ENCODE measurements at regions not wholly inside any gene's neighbourhood (a gene's known extent, or its start where the extent isn't known, plus 50 kb on each side); places are given as distances from the start of the nearest gene placed in this dataset.

DNA sequence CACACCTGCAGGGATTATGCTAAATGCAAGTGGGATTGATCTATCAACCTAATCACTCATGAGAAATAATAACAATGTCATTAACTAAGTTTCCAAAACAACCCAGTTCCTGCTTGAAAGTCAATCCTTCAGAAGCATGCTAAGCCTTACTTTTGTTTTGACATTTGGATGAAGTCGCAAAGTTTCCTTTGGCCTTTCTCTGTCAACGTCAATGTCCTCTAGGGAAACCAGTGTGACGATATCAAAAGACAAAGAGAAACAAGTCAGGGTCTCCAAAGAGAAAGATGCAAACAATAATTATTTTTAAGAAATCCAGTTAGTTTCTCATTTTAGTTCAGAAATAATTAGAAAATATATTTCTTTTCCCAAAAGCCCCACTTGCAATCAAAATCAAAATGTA is 86.7 kb upstream of the SRD5A3 start:
- TF ChIP-seq, protein P1, sequence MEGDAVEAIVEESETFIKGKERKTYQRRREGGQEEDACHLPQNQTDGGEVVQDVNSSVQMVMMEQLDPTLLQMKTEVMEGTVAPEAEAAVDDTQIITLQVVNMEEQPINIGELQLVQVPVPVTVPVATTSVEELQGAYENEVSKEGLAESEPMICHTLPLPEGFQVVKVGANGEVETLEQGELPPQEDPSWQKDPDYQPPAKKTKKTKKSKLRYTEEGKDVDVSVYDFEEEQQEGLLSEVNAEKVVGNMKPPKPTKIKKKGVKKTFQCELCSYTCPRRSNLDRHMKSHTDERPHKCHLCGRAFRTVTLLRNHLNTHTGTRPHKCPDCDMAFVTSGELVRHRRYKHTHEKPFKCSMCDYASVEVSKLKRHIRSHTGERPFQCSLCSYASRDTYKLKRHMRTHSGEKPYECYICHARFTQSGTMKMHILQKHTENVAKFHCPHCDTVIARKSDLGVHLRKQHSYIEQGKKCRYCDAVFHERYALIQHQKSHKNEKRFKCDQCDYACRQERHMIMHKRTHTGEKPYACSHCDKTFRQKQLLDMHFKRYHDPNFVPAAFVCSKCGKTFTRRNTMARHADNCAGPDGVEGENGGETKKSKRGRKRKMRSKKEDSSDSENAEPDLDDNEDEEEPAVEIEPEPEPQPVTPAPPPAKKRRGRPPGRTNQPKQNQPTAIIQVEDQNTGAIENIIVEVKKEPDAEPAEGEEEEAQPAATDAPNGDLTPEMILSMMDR (IDR thresholded peaks at IDR 0.05; ENCODE audit: insufficient read depth, missing control alignments), result no peak
- FAIRE-seq, result no peak
- DNase-seq (ENCODE audit: insufficient read length, low spot score), result no peak

DNA sequence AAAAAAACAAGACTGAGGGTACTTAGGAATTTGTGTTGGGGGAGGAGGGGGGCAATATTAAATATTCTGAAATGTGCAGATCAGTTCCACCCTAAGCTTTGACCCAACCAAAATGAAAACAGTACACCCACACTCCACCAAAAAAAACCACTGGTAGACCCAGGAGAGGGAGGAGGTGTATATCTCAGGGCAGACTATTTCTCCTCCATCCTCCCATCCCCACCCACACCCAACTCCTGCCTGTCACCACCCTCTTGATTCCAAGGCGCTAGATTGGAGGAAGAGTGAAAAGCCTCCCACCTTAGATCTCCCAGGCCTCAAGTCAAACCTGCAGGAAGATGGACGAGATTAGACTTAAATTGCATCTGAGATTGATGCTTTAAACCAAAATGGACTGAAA is 76.6 kb upstream of the SRD5A3 start:
- TF ChIP-seq, protein P1 (IDR thresholded peaks at IDR 0.05; ENCODE audit: insufficient read depth, missing control alignments), result no peak
- no peak for DNase-seq (ENCODE audit: insufficient read length, low spot score)
- no peak for FAIRE-seq

DNA sequence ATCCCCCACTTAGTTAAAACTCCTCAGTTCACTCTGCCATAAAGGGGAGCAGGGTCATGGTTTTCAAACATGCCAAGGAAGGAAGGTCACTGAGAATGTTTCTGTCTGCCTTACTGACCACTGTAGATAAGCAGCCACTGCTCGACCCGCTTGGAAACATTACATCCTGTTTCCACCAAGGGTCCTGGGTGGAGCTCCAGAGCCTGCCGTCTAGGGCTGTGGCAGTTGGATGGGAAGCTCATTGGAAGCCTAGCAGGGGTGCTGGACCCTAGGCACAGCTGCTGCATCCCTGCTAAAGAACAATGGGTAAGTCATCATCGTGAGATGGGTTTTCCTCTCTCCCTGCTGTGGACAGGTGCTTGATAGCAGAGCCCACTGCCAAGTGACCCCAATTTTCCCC is 76.0 kb upstream of the SRD5A3 start:
- FAIRE-seq, result no peak
- TF ChIP-seq, protein P1 (IDR thresholded peaks at IDR 0.05; ENCODE audit: insufficient read depth, missing control alignments), result no peak
- DNase-seq (ENCODE audit: insufficient read length, low spot score), result no peak

DNA sequence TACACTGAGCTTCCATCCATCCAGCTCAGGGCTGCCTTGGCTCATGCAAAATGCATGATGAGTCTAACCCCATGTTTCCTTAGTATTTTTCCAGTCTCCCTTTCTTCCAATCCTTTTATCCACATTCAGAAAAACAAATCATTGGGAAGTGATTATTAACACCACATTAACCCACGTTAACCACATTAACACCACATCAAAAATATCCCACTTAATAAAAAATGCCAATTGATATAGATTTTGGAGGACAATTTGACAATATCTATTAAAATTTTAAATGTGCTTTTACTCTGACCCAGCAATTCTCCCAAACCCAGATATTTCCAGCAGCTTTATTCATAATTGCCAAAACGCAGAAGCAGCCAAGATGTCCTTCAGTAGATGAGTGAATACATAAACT is 75.6 kb upstream of the SRD5A3 start:
- FAIRE-seq (no peak), DNase-seq (ENCODE audit: insufficient read length, low spot score) (no peak)
- TF ChIP-seq, protein P1 (IDR thresholded peaks at IDR 0.05; ENCODE audit: insufficient read depth, missing control alignments), result no peak

DNA sequence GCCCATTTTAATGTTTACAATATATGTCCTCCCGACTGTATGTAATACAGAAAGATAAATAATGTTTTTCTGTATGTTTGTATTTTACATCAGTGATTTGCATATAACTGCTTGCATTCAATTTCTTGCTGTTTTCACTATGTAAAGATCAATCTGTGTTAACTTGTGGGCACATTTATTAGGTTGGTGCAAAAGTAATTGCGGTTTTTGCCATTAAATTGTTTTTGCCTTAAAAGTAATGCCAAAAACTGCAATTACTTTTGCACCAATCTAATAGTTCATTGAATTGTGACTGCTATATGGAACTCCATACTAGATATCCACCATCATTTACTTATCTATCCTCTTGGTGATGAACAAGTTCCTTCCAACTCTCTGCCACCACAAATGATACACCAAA is 73.9 kb upstream of the SRD5A3 start:
- no peak for FAIRE-seq
- DNase-seq (ENCODE audit: insufficient read length, low spot score), result no peak
- TF ChIP-seq, protein P1 (IDR thresholded peaks at IDR 0.05; ENCODE audit: insufficient read depth, missing control alignments), result no peak

DNA sequence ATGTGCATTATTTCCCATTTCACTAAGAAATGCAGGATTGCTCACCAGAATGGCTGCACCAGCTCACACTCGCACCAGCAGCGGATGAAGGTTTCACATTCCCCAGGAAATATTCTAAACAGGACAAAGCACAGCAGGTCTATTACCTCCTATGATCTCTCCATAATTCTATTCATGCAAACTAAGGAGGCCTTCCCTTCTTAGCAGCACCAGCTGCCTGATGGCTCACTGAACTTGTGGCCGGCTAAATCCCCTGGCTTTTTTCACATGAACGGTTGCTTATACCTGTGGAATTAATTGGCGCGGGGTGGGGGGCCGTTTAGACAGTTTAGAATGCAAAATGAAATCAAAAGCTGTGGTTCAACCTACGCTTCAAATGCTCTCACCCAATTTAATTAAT is 73.5 kb upstream of the SRD5A3 start:
- DNase-seq (ENCODE audit: insufficient read length, low spot score) (no peak), FAIRE-seq (no peak)
- TF ChIP-seq, protein P1 (IDR thresholded peaks at IDR 0.05; ENCODE audit: insufficient read depth, missing control alignments), result no peak

DNA sequence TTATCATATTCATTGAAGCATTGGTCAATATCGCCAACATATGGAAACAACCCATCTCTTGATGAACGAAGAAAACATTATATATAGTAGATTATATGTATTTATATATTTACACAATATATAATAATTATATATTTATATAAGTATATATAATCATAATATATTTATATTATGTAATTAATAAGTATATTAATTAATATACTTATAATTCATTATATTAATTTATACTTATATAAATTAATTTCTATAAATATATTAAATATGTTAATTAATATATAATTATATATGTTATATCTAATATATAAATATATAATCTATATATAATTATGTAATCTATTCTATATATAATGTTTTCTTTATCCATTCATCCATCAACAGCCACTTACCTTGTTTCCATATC is 69.0 kb upstream of the SRD5A3 start:
- DNase-seq (ENCODE audit: insufficient read length, low spot score) (no peak), FAIRE-seq (no peak)
- TF ChIP-seq, protein P1 (IDR thresholded peaks at IDR 0.05; ENCODE audit: insufficient read depth, missing control alignments), result no peak

Data from D721Med (cell line).